GM19351 (cell line): ENCODE measurements at regions not wholly inside any gene's neighbourhood (a gene's known extent, or its start where the extent isn't known, plus 50 kb on each side); places are given as distances from the start of the nearest gene placed in this dataset.
"Not testable (repeated sequence)": the region's sequence is repeated elsewhere in the genome, so short reads cannot be mapped to it uniquely, and the experiment has no call there.

Experiments used
- ATAC-seq: cut with Tn5 transposase; IDR thresholded peaks from one replicate; pipeline ENCODE4 v1.9.1; 2021; ENCODE audit warnings: mild to moderate bottlenecking, moderate library complexity; ENCODE audit not compliant: unreplicated experiment

- ATAC-seq, result no peak
Measured at GRCh38 chr6:93183531-93183972, 235.8 kb downstream of the EPHA7 start.

GRCh38 chr6:93182938-93183479 is 236.3 kb downstream of the EPHA7 start:
- ATAC-seq, result no peak

- no peak for ATAC-seq
Measured at GRCh38 chr6:93177918-93178317, 241.4 kb downstream of the EPHA7 start.

GRCh38 chr6:93177438-93177837 is 241.9 kb downstream of the EPHA7 start:
- no peak for ATAC-seq

GRCh38 chr6:93176070-93176469 is 243.3 kb downstream of the EPHA7 start:
- peak; percentile 83 for ATAC-seq

- ATAC-seq, result not testable (repeated sequence)
Measured at GRCh38 chr6:93173573-93173972, 245.8 kb downstream of the EPHA7 start.

- no peak for ATAC-seq
Measured at GRCh38 chr6:93165850-93166430, 253.4 kb downstream of the EPHA7 start.

GRCh38 chr6:93164781-93165180 is 254.6 kb downstream of the EPHA7 start:
- ATAC-seq, result no peak

GRCh38 chr6:93163146-93163545 is 256.2 kb downstream of the EPHA7 start:
- no peak for ATAC-seq

- ATAC-seq, result no peak
Measured at GRCh38 chr6:93139408-93140081, 279.8 kb downstream of the EPHA7 start.

- ATAC-seq, result no peak
Measured at GRCh38 chr6:93136111-93136510, 283.2 kb downstream of the EPHA7 start.

- no peak for ATAC-seq
Measured at GRCh38 chr6:93124006-93124632, 295.2 kb downstream of the EPHA7 start.

- ATAC-seq, result no peak
Measured at GRCh38 chr6:93123585-93123984, 295.8 kb downstream of the EPHA7 start.

- ATAC-seq, result no peak
Measured at GRCh38 chr6:93120154-93120742, 299.1 kb downstream of the EPHA7 start.

- no peak for ATAC-seq
Measured at GRCh38 chr6:93105907-93106306, 313.5 kb downstream of the EPHA7 start.

GRCh38 chr6:93105017-93105416 is 314.3 kb downstream of the EPHA7 start:
- no peak for ATAC-seq

- ATAC-seq, result no peak
Measured at GRCh38 chr6:93104195-93104817, 315.1 kb downstream of the EPHA7 start.

GRCh38 chr6:93088621-93089501 is 330.5 kb downstream of the EPHA7 start:
- no peak for ATAC-seq

GRCh38 chr6:93087606-93088005 is 331.8 kb downstream of the EPHA7 start:
- no peak for ATAC-seq

GRCh38 chr6:93086351-93086750 is 333.0 kb downstream of the EPHA7 start:
- no peak for ATAC-seq
